Endothelial cell of umbilical vein (primary cell): ENCODE measurements at regions not wholly inside any gene's neighbourhood (a gene's known extent, or its start where the extent isn't known, plus 50 kb on each side); places are given as distances from the start of the nearest gene placed in this dataset.

Experiments used
- EZH2 ChIP-seq: IDR thresholded peaks from 2 replicates; pipeline ENCODE4 v1.6.1; 2012; ENCODE audit warnings: borderline replicate concordance, low read depth, mild to moderate bottlenecking, moderate library complexity, low read length, inconsistent platforms; ENCODE audit not compliant: severe bottlenecking
- FOS ChIP-seq: IDR thresholded peaks from 2 replicates; pipeline ENCODE4 v1.6.1; 2011; ENCODE audit warnings: mild to moderate bottlenecking, low read length, moderate library complexity, borderline replicate concordance; ENCODE audit not compliant: insufficient read depth
- GATA2 ChIP-seq: IDR thresholded peaks from 2 replicates; pipeline ENCODE4 v1.7.0; 2011; ENCODE audit warnings: low read depth, mild to moderate bottlenecking, moderate library complexity, mixed read lengths, low read length; ENCODE audit not compliant: insufficient read length, insufficient read depth
- JUN ChIP-seq: IDR thresholded peaks from 2 replicates; pipeline ENCODE4 v1.6.1; 2011; ENCODE audit warnings: borderline replicate concordance, low read depth; ENCODE audit not compliant: insufficient read length, insufficient read depth
- MAX ChIP-seq: IDR thresholded peaks from 2 replicates; pipeline ENCODE4 v1.6.1; 2011; ENCODE audit not compliant: insufficient read depth, insufficient read length
- MYC ChIP-seq: IDR thresholded peaks from one replicate; pipeline ENCODE4 v1.6.1; 2011; ENCODE audit warnings: mild to moderate bottlenecking, low read depth, low read length
- POLR2A ChIP-seq: IDR thresholded peaks from 2 replicates; pipeline ENCODE4 v1.6.1; 2012; ENCODE audit warnings: low read depth, mild to moderate bottlenecking, control low read depth, low read length
- POLR2AphosphoS5 ChIP-seq: IDR thresholded peaks from 2 replicates; pipeline ENCODE4 v1.6.1; 2012; ENCODE audit warnings: low read depth, mild to moderate bottlenecking, control low read depth, low read length, moderate library complexity; ENCODE audit not compliant: insufficient read depth
- TF ChIP-seq, protein P1 (sequence below), 2 donors: IDR thresholded peaks; 1 replicate in 1 of 2; 2 replicates in 1 of 2; pipeline ENCODE4 v1.5.1; 2011; ENCODE audit warnings: low read length in 2 of 2, mild to moderate bottlenecking in 2 of 2, moderate library complexity in 2 of 2, control low read depth in 1 of 2, inconsistent platforms in 1 of 2, low read depth in 1 of 2; ENCODE audit not compliant: insufficient read depth in 1 of 2; ENCODE audit errors: extremely low read depth in 1 of 2

- TF ChIP-seq POLR2A (no peak), POLR2AphosphoS5 (no peak), EZH2 (no peak), MYC (no peak), MAX (no peak), JUN (no peak), GATA2 (no peak), FOS (peak; percentile 36)
- TF ChIP-seq, protein P1, sequence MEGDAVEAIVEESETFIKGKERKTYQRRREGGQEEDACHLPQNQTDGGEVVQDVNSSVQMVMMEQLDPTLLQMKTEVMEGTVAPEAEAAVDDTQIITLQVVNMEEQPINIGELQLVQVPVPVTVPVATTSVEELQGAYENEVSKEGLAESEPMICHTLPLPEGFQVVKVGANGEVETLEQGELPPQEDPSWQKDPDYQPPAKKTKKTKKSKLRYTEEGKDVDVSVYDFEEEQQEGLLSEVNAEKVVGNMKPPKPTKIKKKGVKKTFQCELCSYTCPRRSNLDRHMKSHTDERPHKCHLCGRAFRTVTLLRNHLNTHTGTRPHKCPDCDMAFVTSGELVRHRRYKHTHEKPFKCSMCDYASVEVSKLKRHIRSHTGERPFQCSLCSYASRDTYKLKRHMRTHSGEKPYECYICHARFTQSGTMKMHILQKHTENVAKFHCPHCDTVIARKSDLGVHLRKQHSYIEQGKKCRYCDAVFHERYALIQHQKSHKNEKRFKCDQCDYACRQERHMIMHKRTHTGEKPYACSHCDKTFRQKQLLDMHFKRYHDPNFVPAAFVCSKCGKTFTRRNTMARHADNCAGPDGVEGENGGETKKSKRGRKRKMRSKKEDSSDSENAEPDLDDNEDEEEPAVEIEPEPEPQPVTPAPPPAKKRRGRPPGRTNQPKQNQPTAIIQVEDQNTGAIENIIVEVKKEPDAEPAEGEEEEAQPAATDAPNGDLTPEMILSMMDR (IDR thresholded peaks at IDR 0.05; ENCODE audit: extremely low read depth in 1 of 2, insufficient read depth in 1 of 2, low read depth in 1 of 2, low read length in 2 of 2) = no peak
These were observed 125.9 kb upstream of the COL5A2 start for GRCh38 chr2:189305291-189305943.
